ENCODE measurements at regions not wholly inside any gene's neighbourhood (a gene's known extent, or its start where the extent isn't known, plus 50 kb on each side); places are given as distances from the start of the nearest gene placed in this dataset.

- no peaks in the 10 kb centered on the region for H3K4me1 ChIP-seq
- no peak overlapping the region for H3K4me3 ChIP-seq
- H3K27me3 ChIP-seq (replicated peaks in 1 of 7), result no peaks in the 10 kb centered on the region
- WGBS, 5 donors, result 18 to 69% (median 64%) methylated on average over 2 of the region's 2 CpGs
- H3K9me3 ChIP-seq, result no peaks in the 10 kb centered on the region
- no peak for TF ChIP-seq CTCF (IDR thresholded peaks at IDR 0.05 in 8 of 11, conservative IDR thresholded peaks at IDR 0.05 in 3 of 11)
- TF ChIP-seq POLR2A (IDR thresholded peaks at IDR 0.05), result no peak
- intact Hi-C loops (cut with DNase I; ENCODE audit: low total_unique reads), result no loop called here
- H3K36me3 ChIP-seq, result no peaks in the 10 kb centered on the region
- DNase-seq, result no peak
- no peak overlapping the region for H3K27ac ChIP-seq
Observed at GRCh38 chr12:27193106-27193505, 51.0 kb upstream of the STK38L start.

GRCh38 chr12:27193854-27194544, 50.1 kb upstream of the STK38L start:
- H3K27me3 ChIP-seq (replicated peaks in 1 of 7), result no peaks in the 10 kb centered on the region
- TF ChIP-seq POLR2A (IDR thresholded peaks at IDR 0.05) (no peak), POLR2AphosphoS5 (IDR thresholded peaks at IDR 0.05) (no peak), CTCF (IDR thresholded peaks at IDR 0.05 in 8 of 11, conservative IDR thresholded peaks at IDR 0.05 in 3 of 11) (no peak)
- H3K9me3 ChIP-seq, result no peaks in the 10 kb centered on the region
- DNase-seq, result no peak
- no peak overlapping the region for H3K27ac ChIP-seq
- H3K4me3 ChIP-seq, result no peak overlapping the region
- 62 to 87% (median 71%) methylated on average over 2 of the region's 2 CpGs for WGBS, 5 donors
- intact Hi-C loops (cut with DNase I; ENCODE audit: low total_unique reads), result no loop called here
- H3K36me3 ChIP-seq, result no peaks in the 10 kb centered on the region
- no peaks in the 10 kb centered on the region for H3K4me1 ChIP-seq
